Stomach (tissue), 8 donors: ENCODE measurements at regions not wholly inside any gene's neighbourhood (a gene's known extent, or its start where the extent isn't known, plus 50 kb on each side); places are given as distances from the start of the nearest gene placed in this dataset.

Experiments used
- DNase-seq, 2 donors: peaks; one replicate each; pipeline versions ENCODE4 v3.0.0 to v3.0.0-alpha.2; 2013 to 2019
- H3K27ac ChIP-seq, 5 donors: fragments of 200-600 bp in 4 of 5; sonication (generic) in 4 of 5; one replicate each; pipeline ENCODE4 v1.5.1; 2013 to 2019; ENCODE audit warnings: mild to moderate bottlenecking in 1 of 5, moderate library complexity in 1 of 5
- H3K27me3 ChIP-seq, 3 donors: fragments of 200-600 bp; sonication (generic); one replicate each; pipeline ENCODE4 v1.5.1; 2017 to 2019; ENCODE audit warnings: mixed run types in 1 of 3
- H3K36me3 ChIP-seq, 4 donors: fragments of 200-600 bp; sonication (generic); 1 replicate in 3 of 4; 2 replicates in 1 of 4; pipeline ENCODE4 v1.5.1; 2016 to 2019
- H3K4me1 ChIP-seq, 4 donors: fragments of 200-600 bp; sonication (generic); one replicate each; pipeline ENCODE4 v1.5.1; 2016 to 2019
- H3K4me3 ChIP-seq, 4 donors: fragments of 200-600 bp; sonication (generic) in 3 of 4; one replicate each; pipeline ENCODE4 v1.5.1; 2016 to 2019; ENCODE audit warnings: mild to moderate bottlenecking in 1 of 4
- H3K9me3 ChIP-seq, 4 donors: fragments of 200-600 bp; sonication (generic); one replicate each; pipeline ENCODE4 v1.5.1; 2016 to 2019
- EP300 ChIP-seq: sonication (generic); formaldehyde crosslinking; IDR thresholded peaks from one replicate; pipeline ENCODE4 v1.6.1; 2017; ENCODE audit warnings: antibody characterized with exemption
- POLR2A ChIP-seq, 4 donors: fragments of 450-650 bp; IDR thresholded peaks; one replicate each; pipeline ENCODE4 v1.6.1; 2016; ENCODE audit warnings: antibody characterized with exemption in 4 of 4, control low read depth in 2 of 4, mild to moderate bottlenecking in 1 of 4, moderate library complexity in 1 of 4
- POLR2AphosphoS5 ChIP-seq, 3 donors: sonication (generic); formaldehyde crosslinking; IDR thresholded peaks; one replicate each; pipeline ENCODE4 v1.6.1; 2016; ENCODE audit warnings: antibody characterized with exemption in 3 of 3
- WGBS, 5 donors: extraction: QIAGEN DNeasy Blood & Tissue Kit in 3 of 5; methylation state at CpG; one replicate each; pipeline versions ENCODE4 v1.1.5 to v1.1.7; 2013 to 2018; 5-methylcytosine and 5-hydroxymethylcytosine counted together
- intact Hi-C: fragments of 100-400 bp; cut with DNase I; formaldehyde crosslinking; loops from one replicate; pipeline ENCODE4 v1.15.1; 2023; ENCODE audit warnings: low total_unique reads
- TF ChIP-seq, protein P1 (sequence below), 7 experiments: fragments of 450-650 bp in 4 of 7; fragments of 200-600 bp in 3 of 7; sonication (generic) in 3 of 7; IDR thresholded peaks; one replicate each; pipeline ENCODE4 v1.5.1; 2016 to 2019; ENCODE audit warnings: antibody characterized with exemption in 7 of 7, control low read depth in 2 of 7, mild to moderate bottlenecking in 1 of 7
- donor health status: healthy with polysubstance abuse.
- donor health status: Bipolar disorder and iron deficiency.
- donor health status: healthy.

DNA sequence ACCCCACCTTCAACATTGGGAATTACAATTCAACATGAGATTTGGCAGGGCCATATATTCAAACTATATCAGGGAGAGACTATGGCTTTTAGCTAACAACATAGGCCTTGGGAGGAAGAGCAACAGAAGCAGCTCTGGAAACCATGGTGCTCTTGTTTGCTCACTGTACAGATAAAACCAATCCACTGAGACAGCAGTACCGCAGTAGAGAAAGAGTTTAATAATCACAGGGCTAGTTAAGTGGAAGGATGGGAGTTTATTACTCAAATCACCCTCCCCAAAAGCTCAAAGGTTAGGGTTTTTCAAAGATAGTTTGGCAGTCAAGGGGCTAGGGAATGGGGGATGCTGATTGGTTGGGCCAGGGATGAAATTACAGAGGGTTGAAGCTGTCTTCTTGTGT is 52.7 kb upstream of the CRHR1 start:
- Histone ChIP-seq H3K4me3 (no peak overlapping the region), H3K36me3 (no peaks in the 10 kb centered on the region), H3K27ac (no peak overlapping the region), H3K9me3 (peaks cover 8 to 35% (median 27%) of the 10 kb centered on the region in 4 donors), H3K4me1 (no peaks in the 10 kb centered on the region), H3K27me3 (peaks cover 0 to 55% (median 5%) of the 10 kb centered on the region in 3 donors)
- 78 to 100% (median 83%) methylated on average over 1 of the region's 1 CpG for WGBS, 5 donors
- intact Hi-C loops, result no loop called here
- DNase-seq, result no peak
- TF ChIP-seq POLR2A (IDR thresholded peaks at IDR 0.05), result no peak
- no peak for TF ChIP-seq POLR2AphosphoS5 (IDR thresholded peaks at IDR 0.05)
- TF ChIP-seq EP300, result no peak
- TF ChIP-seq, protein P1, sequence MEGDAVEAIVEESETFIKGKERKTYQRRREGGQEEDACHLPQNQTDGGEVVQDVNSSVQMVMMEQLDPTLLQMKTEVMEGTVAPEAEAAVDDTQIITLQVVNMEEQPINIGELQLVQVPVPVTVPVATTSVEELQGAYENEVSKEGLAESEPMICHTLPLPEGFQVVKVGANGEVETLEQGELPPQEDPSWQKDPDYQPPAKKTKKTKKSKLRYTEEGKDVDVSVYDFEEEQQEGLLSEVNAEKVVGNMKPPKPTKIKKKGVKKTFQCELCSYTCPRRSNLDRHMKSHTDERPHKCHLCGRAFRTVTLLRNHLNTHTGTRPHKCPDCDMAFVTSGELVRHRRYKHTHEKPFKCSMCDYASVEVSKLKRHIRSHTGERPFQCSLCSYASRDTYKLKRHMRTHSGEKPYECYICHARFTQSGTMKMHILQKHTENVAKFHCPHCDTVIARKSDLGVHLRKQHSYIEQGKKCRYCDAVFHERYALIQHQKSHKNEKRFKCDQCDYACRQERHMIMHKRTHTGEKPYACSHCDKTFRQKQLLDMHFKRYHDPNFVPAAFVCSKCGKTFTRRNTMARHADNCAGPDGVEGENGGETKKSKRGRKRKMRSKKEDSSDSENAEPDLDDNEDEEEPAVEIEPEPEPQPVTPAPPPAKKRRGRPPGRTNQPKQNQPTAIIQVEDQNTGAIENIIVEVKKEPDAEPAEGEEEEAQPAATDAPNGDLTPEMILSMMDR (IDR thresholded peaks at IDR 0.05), result no peak

DNA sequence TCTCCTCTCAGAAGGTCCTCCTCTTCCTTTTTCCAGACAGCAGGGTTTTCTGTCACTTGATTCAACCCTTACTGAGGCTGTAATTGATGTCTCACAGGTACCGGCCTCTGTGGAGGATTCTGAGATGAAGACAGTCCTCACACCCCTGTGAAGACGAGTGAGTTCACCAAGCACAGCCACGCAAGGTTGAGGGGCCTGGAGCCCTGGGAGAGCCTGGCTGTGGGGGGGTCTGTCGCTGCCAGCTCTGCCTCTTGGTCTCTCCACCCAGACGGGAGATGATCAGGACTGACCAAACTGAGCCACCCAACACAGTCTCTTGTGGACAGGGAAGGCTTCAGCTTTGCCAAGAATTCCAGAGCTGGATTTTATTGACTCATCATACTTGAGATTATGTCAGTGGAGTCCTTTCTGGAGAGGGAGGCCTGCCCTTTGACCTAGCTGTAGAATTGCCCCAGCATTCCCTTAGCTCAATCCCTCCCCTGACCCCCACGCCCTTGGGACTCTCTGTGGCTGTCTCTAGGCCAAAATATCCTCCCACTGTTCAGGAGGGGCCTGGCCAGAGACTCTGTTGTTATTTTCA is 51.1 kb upstream of the CRHR1 start:
- H3K27ac ChIP-seq, result no peak overlapping the region
- intact Hi-C loops, result no loop called here
- WGBS, 5 donors, result 62 to 79% (median 75%) methylated on average over 6 of the region's 6 CpGs
- H3K4me3 ChIP-seq, result no peak overlapping the region
- H3K36me3 ChIP-seq, result no peaks in the 10 kb centered on the region
- no peak for DNase-seq
- TF ChIP-seq EP300, result no peak
- TF ChIP-seq, protein P1 (IDR thresholded peaks at IDR 0.05), result no peak
- TF ChIP-seq POLR2AphosphoS5 (IDR thresholded peaks at IDR 0.05), result no peak
- TF ChIP-seq POLR2A (IDR thresholded peaks at IDR 0.05), result no peak
- H3K9me3 ChIP-seq, result peaks cover 8 to 35% (median 27%) of the 10 kb centered on the region in 4 donors
- H3K4me1 ChIP-seq, result no peaks in the 10 kb centered on the region
- H3K27me3 ChIP-seq, result peaks cover 0 to 39% (median 0%) of the 10 kb centered on the region in 3 donors

DNA sequence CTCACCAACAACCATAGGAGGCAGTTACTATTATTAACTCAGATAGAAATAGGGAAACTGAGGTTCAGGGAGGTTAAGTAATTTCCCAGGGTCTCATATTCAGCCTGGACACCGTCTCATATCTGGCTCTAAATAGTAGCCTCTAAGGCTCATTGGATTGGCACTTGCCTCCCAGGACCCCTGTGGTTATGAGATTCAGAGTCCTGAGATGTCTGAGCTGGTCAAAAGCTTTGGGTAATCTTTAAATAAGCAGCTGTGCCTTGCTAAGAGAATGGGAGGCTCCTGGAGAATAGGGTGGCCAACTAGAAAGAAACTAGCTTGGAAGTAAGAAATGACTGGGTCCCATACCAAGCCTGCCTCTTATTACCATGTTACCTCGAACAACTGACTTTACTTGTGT is 50.3 kb upstream of the CRHR1 start:
- WGBS, 5 donors, result 33 to 74% (median 43%) methylated on average over 2 of the region's 2 CpGs
- TF ChIP-seq POLR2A (IDR thresholded peaks at IDR 0.05) (no peak), POLR2AphosphoS5 (IDR thresholded peaks at IDR 0.05) (no peak), EP300 (no peak)
- TF ChIP-seq, protein P1 (IDR thresholded peaks at IDR 0.05), result no peak
- Histone ChIP-seq H3K27me3 (peaks cover 0 to 33% (median 0%) of the 10 kb centered on the region in 3 donors), H3K4me3 (no peak overlapping the region), H3K9me3 (peaks cover 8 to 35% (median 27%) of the 10 kb centered on the region in 4 donors), H3K36me3 (no peaks in the 10 kb centered on the region), H3K27ac (no peak overlapping the region), H3K4me1 (no peaks in the 10 kb centered on the region)
- no peak for DNase-seq
- intact Hi-C loops, result no loop called here
